ENCODE measurements at regions not wholly inside any gene's neighbourhood (a gene's known extent, or its start where the extent isn't known, plus 50 kb on each side); places are given as distances from the start of the nearest gene placed in this dataset.
"Not testable (repeated sequence)": the region's sequence is repeated elsewhere in the genome, so short reads cannot be mapped to it uniquely, and the experiment has no call there.

GRCh38 chr12:5333096-5333495 lies 98.8 kb upstream of the NTF3 start:
- Mint-ChIP-seq H3K27me3 (no peaks in the 10 kb centered on the region), H3K36me3 (ENCODE audit: low read depth) (no peaks in the 10 kb centered on the region), H3K4me3 (no peak overlapping the region), H3K4me1 (no peaks in the 10 kb centered on the region), H3K9me3 (no peaks in the 10 kb centered on the region), H3K27ac (no peak overlapping the region)
- POLR2A ChIA-PET, result no interaction called here
- no peak for DNase-seq
- CTCF ChIA-PET, result no interaction called here
- intact Hi-C loops (cut with micrococcal nuclease), result no loop called here
- TF ChIP-seq, protein P1, sequence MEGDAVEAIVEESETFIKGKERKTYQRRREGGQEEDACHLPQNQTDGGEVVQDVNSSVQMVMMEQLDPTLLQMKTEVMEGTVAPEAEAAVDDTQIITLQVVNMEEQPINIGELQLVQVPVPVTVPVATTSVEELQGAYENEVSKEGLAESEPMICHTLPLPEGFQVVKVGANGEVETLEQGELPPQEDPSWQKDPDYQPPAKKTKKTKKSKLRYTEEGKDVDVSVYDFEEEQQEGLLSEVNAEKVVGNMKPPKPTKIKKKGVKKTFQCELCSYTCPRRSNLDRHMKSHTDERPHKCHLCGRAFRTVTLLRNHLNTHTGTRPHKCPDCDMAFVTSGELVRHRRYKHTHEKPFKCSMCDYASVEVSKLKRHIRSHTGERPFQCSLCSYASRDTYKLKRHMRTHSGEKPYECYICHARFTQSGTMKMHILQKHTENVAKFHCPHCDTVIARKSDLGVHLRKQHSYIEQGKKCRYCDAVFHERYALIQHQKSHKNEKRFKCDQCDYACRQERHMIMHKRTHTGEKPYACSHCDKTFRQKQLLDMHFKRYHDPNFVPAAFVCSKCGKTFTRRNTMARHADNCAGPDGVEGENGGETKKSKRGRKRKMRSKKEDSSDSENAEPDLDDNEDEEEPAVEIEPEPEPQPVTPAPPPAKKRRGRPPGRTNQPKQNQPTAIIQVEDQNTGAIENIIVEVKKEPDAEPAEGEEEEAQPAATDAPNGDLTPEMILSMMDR (IDR thresholded peaks at IDR 0.05), result no peak
- no peak for ATAC-seq (ENCODE audit: low read depth)

- no peak overlapping the region for H3K27ac Mint-ChIP-seq
- H3K4me1 Mint-ChIP-seq, result no peaks in the 10 kb centered on the region
- DNase-seq (no peak), ATAC-seq (ENCODE audit: low read depth) (no peak)
- ChIA-PET CTCF (no interaction called here), POLR2A (no interaction called here)
- intact Hi-C loops (cut with micrococcal nuclease), result no loop called here
- no peak overlapping the region for H3K4me3 Mint-ChIP-seq
- peaks cover 2% of the 10 kb centered on the region for H3K27me3 Mint-ChIP-seq
- H3K36me3 Mint-ChIP-seq (ENCODE audit: low read depth), result no peaks in the 10 kb centered on the region
- H3K9me3 Mint-ChIP-seq, result no peaks in the 10 kb centered on the region
- TF ChIP-seq, protein P1 (IDR thresholded peaks at IDR 0.05), result no peak
Measured at GRCh38 chr12:5335069-5335468, 96.8 kb upstream of the NTF3 start.

DNA sequence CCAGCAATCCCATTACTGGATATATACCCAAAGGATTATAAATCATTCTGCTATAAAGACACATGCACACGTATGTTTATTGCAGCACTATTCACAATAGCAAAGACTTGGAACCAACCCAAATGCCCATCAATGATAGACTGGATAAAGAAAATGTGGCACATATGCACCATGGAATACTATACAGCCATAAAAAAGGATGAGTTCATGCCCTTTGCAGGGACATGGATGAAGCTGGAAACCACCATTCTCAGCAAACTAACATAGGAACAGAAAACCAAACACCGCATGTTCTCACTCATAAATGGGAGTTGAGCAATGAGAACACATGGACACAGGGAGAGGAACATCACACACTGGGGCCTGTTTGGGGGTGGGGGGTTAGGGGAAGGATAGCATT lies 90.8 kb upstream of the NTF3 start:
- H3K36me3 Mint-ChIP-seq (ENCODE audit: low read depth); POLR2A ChIA-PET; H3K4me3 Mint-ChIP-seq; H3K9me3 Mint-ChIP-seq; H3K4me1 Mint-ChIP-seq; H3K27ac Mint-ChIP-seq; intact Hi-C loops (cut with micrococcal nuclease); H3K27me3 Mint-ChIP-seq; ATAC-seq (ENCODE audit: low read depth); DNase-seq; CTCF ChIA-PET: not testable (repeated sequence)

GRCh38 chr12:5343711-5344110 lies 88.2 kb upstream of the NTF3 start:
- H3K4me3 Mint-ChIP-seq, result no peak overlapping the region
- TF ChIP-seq, protein P1 (IDR thresholded peaks at IDR 0.05), result no peak
- no peak for DNase-seq
- CTCF ChIA-PET, result no interaction called here
- no peaks in the 10 kb centered on the region for H3K36me3 Mint-ChIP-seq (ENCODE audit: low read depth)
- POLR2A ChIA-PET, result no interaction called here
- ATAC-seq (ENCODE audit: low read depth), result no peak
- H3K4me1 Mint-ChIP-seq, result no peaks in the 10 kb centered on the region
- peaks cover 10% of the 10 kb centered on the region for H3K27me3 Mint-ChIP-seq
- H3K27ac Mint-ChIP-seq, result no peak overlapping the region
- intact Hi-C loops (cut with micrococcal nuclease), result no loop called here
- H3K9me3 Mint-ChIP-seq, result no peaks in the 10 kb centered on the region

- no peak overlapping the region for H3K27ac Mint-ChIP-seq
- intact Hi-C loops (cut with micrococcal nuclease), result no loop called here
- H3K9me3 Mint-ChIP-seq, result no peaks in the 10 kb centered on the region
- CTCF ChIA-PET, result no interaction called here
- H3K4me1 Mint-ChIP-seq, result no peaks in the 10 kb centered on the region
- no peak overlapping the region for H3K4me3 Mint-ChIP-seq
- POLR2A ChIA-PET, result no interaction called here
- DNase-seq, result no peak
- peaks cover 8% of the 10 kb centered on the region for H3K27me3 Mint-ChIP-seq
- ATAC-seq (ENCODE audit: low read depth), result no peak
- TF ChIP-seq, protein P1 (IDR thresholded peaks at IDR 0.05), result no peak
- H3K36me3 Mint-ChIP-seq (ENCODE audit: low read depth), result no peaks in the 10 kb centered on the region
Measured at GRCh38 chr12:5344131-5344530, 87.8 kb upstream of the NTF3 start.

- peaks cover 13% of the 10 kb centered on the region for H3K27me3 Mint-ChIP-seq
- H3K4me1 Mint-ChIP-seq, result no peaks in the 10 kb centered on the region
- no peaks in the 10 kb centered on the region for H3K36me3 Mint-ChIP-seq (ENCODE audit: low read depth)
- no peak overlapping the region for H3K4me3 Mint-ChIP-seq
- no peaks in the 10 kb centered on the region for H3K9me3 Mint-ChIP-seq
- H3K27ac Mint-ChIP-seq, result no peak overlapping the region
- intact Hi-C loops (cut with micrococcal nuclease), result no loop called here
- DNase-seq (no peak), ATAC-seq (ENCODE audit: low read depth) (no peak)
- POLR2A ChIA-PET, result no interaction called here
- CTCF ChIA-PET, result no interaction called here
- TF ChIP-seq, protein P1 (IDR thresholded peaks at IDR 0.05), result no peak
Measured at GRCh38 chr12:5345534-5345933, 86.4 kb upstream of the NTF3 start.

Measured in activated B cell treated with CpG ODN at 0.5 μM for 24 hours (primary cell).